H1 (cell line): ENCODE measurements at regions not wholly inside any gene's neighbourhood (a gene's known extent, or its start where the extent isn't known, plus 50 kb on each side); places are given as distances from the start of the nearest gene placed in this dataset.

ENCODE experiments used
- CTCF ChIA-PET: fragments of 300-600 bp; sonication (Branson Sonifier 250); formaldehyde crosslinking; loops from one replicate; lab custom pipeline; 2021; ENCODE audit not compliant: partially characterized antibody; lab: Charles Lee
- POLR2A ChIA-PET: fragments of 300-600 bp; sonication (Branson Sonifier 250); formaldehyde crosslinking; loops from one replicate; lab custom pipeline; 2021; ENCODE audit warnings: inconsistent platforms; ENCODE audit not compliant: partially characterized antibody; lab: Charles Lee
- DNase-seq, 2 experiments: peaks; one replicate each; pipeline versions ENCODE4 v3.0.0 to v3.0.0-alpha.2; 2010 to 2022; ENCODE audit warnings: low spot score in 2 of 2, low read depth in 1 of 2, mixed read lengths in 1 of 2
- FAIRE-seq: peaks from 2 replicates; lab custom pipeline; 2011; peaks lifted over from hg19 to GRCh38; lab: Jason Lieb, UNC
- H2AFZ ChIP-seq: 2 replicates; pipeline ENCODE4 v1.8.1; 2012; ENCODE audit warnings: low read length, inconsistent platforms
- H2AK5ac ChIP-seq: 2 replicates; pipeline ENCODE4 v1.6.1; 2013; ENCODE audit warnings: low read depth, low read length
- H2BK120ac ChIP-seq: replicated peaks from 2 replicates; pipeline ENCODE3; 2013; ENCODE audit warnings: low read depth, low read length, inconsistent platforms
- H2BK12ac ChIP-seq: 2 replicates; pipeline ENCODE4 v1.6.1; 2013; ENCODE audit warnings: low read depth, low read length
- H2BK15ac ChIP-seq: 2 replicates; pipeline ENCODE4 v1.6.1; 2013; ENCODE audit warnings: low read length
- H2BK20ac ChIP-seq: 2 replicates; pipeline ENCODE4 v1.6.1; 2013; ENCODE audit warnings: low read length
- H2BK5ac ChIP-seq: 2 replicates; pipeline ENCODE4 v1.6.1; 2013; ENCODE audit warnings: low read depth, low read length
- H3K14ac ChIP-seq: 2 replicates; pipeline ENCODE4 v1.6.1; 2013; ENCODE audit warnings: inconsistent platforms; ENCODE audit not compliant: insufficient read length
- H3K18ac ChIP-seq: 2 replicates; pipeline ENCODE4 v1.6.1; 2013; ENCODE audit warnings: low read length; ENCODE audit errors: extremely low read depth
- H3K23ac ChIP-seq: 2 replicates; pipeline ENCODE4 v1.6.1; 2013; ENCODE audit warnings: inconsistent platforms; ENCODE audit not compliant: insufficient read length
- H3K23me2 ChIP-seq: 2 replicates; pipeline ENCODE4 v1.6.1; 2013; ENCODE audit warnings: low read depth, low read length
- H3K27ac ChIP-seq: 2 replicates; pipeline ENCODE4 v1.6.1; 2011; ENCODE audit warnings: low read depth, low read length, inconsistent platforms
- H3K27me3 ChIP-seq, 4 experiments: replicated peaks in 1 of 4; 1 replicate in 1 of 4; 2 replicates in 3 of 4; pipeline versions ENCODE4 v1.6.1 to v1.8.1; 2011 to 2013; ENCODE audit warnings: low read length in 3 of 4, mild to moderate bottlenecking in 3 of 4, inconsistent platforms in 2 of 4, mixed read lengths in 2 of 4, moderate library complexity in 1 of 4; ENCODE audit not compliant: control insufficient read depth in 3 of 4, insufficient read depth in 3 of 4; ENCODE audit errors: extremely low read depth in 1 of 4
- H3K36me3 ChIP-seq, 4 experiments: 2 replicates each; pipeline versions ENCODE4 v1.6.1 to v1.8.1; 2011 to 2013; ENCODE audit warnings: mild to moderate bottlenecking in 4 of 4, low read length in 3 of 4, moderate library complexity in 2 of 4, control low read depth in 1 of 4, inconsistent platforms in 1 of 4; ENCODE audit not compliant: insufficient read depth in 4 of 4, control insufficient read depth in 2 of 4
- H3K4ac ChIP-seq: replicated peaks from 2 replicates; pipeline ENCODE3; 2013; ENCODE audit warnings: low read length, low read depth, mixed read lengths, inconsistent platforms; ENCODE audit not compliant: insufficient read length
- H3K4me1 ChIP-seq, 4 experiments: replicated peaks in 1 of 4; 1 replicate in 1 of 4; 2 replicates in 3 of 4; pipeline versions ENCODE4 v1.6.1 to v1.8.1; 2011 to 2013; ENCODE audit warnings: low read length in 3 of 4, inconsistent platforms in 2 of 4, mixed read lengths in 1 of 4; ENCODE audit not compliant: insufficient read depth in 4 of 4, control insufficient read depth in 3 of 4
- H3K4me2 ChIP-seq, 2 experiments: 2 replicates each; pipeline versions ENCODE4 v1.6.1 to v1.8.1; 2011 to 2013; ENCODE audit warnings: low read depth in 2 of 2, low read length in 2 of 2, control low read depth in 1 of 2, inconsistent platforms in 1 of 2, mild to moderate bottlenecking in 1 of 2; ENCODE audit not compliant: insufficient read depth in 1 of 2
- H3K4me3 ChIP-seq, 4 experiments: fragments of 200-600, 300-600 bp in 1 of 4; sonication (generic), shearing (Covaris generic), sonication (Bioruptor Twin) in 1 of 4; 2 replicates each; pipeline versions ENCODE4 v1.5.1 to v1.8.1; 2011 to 2016; ENCODE audit warnings: low read length in 4 of 4, low read depth in 3 of 4, control low read depth in 2 of 4, inconsistent platforms in 2 of 4, mild to moderate bottlenecking in 2 of 4, mixed read lengths in 1 of 4, moderate library complexity in 1 of 4; ENCODE audit not compliant: insufficient read depth in 2 of 4; ENCODE audit errors: extremely low read depth in 1 of 4
- H3K56ac ChIP-seq: replicated peaks from 2 replicates; pipeline ENCODE3; 2013; ENCODE audit warnings: low read depth, mild to moderate bottlenecking, mixed read lengths, low read length, inconsistent platforms; ENCODE audit not compliant: insufficient read length
- H3K79me1 ChIP-seq: 2 replicates; pipeline ENCODE4 v1.6.1; 2013; ENCODE audit warnings: low read depth, low read length, control low read depth
- H3K79me2 ChIP-seq, 2 experiments: 2 replicates each; pipeline versions ENCODE4 v1.6.1 to v1.8.1; 2012 to 2013; ENCODE audit warnings: low read length in 2 of 2, mild to moderate bottlenecking in 2 of 2, inconsistent platforms in 1 of 2; ENCODE audit not compliant: insufficient read depth in 2 of 2, control insufficient read depth in 1 of 2
- H3K9ac ChIP-seq, 4 experiments: replicated peaks in 1 of 4; 1 replicate in 1 of 4; 2 replicates in 3 of 4; pipeline versions ENCODE4 v1.6.1 to v1.8.1; 2011 to 2013; ENCODE audit warnings: low read depth in 3 of 4, low read length in 3 of 4, control low read depth in 2 of 4, mild to moderate bottlenecking in 2 of 4, moderate library complexity in 2 of 4, inconsistent platforms in 1 of 4; ENCODE audit errors: extremely low read depth in 1 of 4
- H3K9me3 ChIP-seq, 2 experiments: 2 replicates each; pipeline versions ENCODE4 v1.6.1 to v1.8.1; 2012 to 2013; ENCODE audit warnings: mild to moderate bottlenecking in 2 of 2, moderate library complexity in 2 of 2, control low read depth in 1 of 2, inconsistent platforms in 1 of 2, low read depth in 1 of 2, low read length in 1 of 2, mixed read lengths in 1 of 2; ENCODE audit not compliant: insufficient read depth in 2 of 2
- H4K20me1 ChIP-seq, 2 experiments: replicated peaks in 1 of 2; 2 replicates each; pipeline versions ENCODE3 to v1.8.1; 2011 to 2013; ENCODE audit warnings: inconsistent platforms in 2 of 2, low read length in 2 of 2, mild to moderate bottlenecking in 1 of 2; ENCODE audit not compliant: insufficient read depth in 2 of 2, control insufficient read depth in 1 of 2
- H4K5ac ChIP-seq: 2 replicates; pipeline ENCODE4 v1.6.1; 2013; ENCODE audit warnings: low read length, low read depth, mixed read lengths, inconsistent platforms; ENCODE audit not compliant: insufficient read length
- H4K8ac ChIP-seq: 2 replicates; pipeline ENCODE4 v1.8.0; 2013; ENCODE audit warnings: mild to moderate bottlenecking, moderate library complexity, low read length, inconsistent platforms; ENCODE audit not compliant: insufficient read depth; ENCODE audit errors: extremely low read depth
- H4K91ac ChIP-seq: replicated peaks from 2 replicates; pipeline ENCODE3; 2013; ENCODE audit warnings: low read length, mixed read lengths, inconsistent platforms; ENCODE audit not compliant: insufficient read length
- BRCA1 ChIP-seq: IDR thresholded peaks from 2 replicates; pipeline ENCODE4 v1.6.1; 2012; ENCODE audit warnings: low read depth, low read length, improper control_type of control experiment
- CEBPB ChIP-seq: IDR thresholded peaks from 2 replicates; pipeline ENCODE4 v1.6.1; 2012; ENCODE audit warnings: low read depth, low read length
- HDAC2 ChIP-seq, 2 experiments: fragments of 300-600 bp in 1 of 2; sonication (generic) in 1 of 2; IDR thresholded peaks; 2 replicates each; pipeline ENCODE4 v1.6.1; 2011 to 2012; ENCODE audit warnings: low read depth in 2 of 2, low read length in 2 of 2, mild to moderate bottlenecking in 2 of 2, moderate library complexity in 2 of 2, borderline replicate concordance in 1 of 2, inconsistent platforms in 1 of 2
- KDM4A ChIP-seq: IDR thresholded peaks from one replicate; pipeline ENCODE4 v1.7.1; 2012; ENCODE audit warnings: low read depth, mild to moderate bottlenecking, moderate library complexity, low read length, inconsistent platforms; ENCODE audit not compliant: severe bottlenecking
- RNF2 ChIP-seq: fragments of 200-900, 300-1000 bp; sonication (generic); IDR thresholded peaks from 2 replicates; pipeline ENCODE4 v1.7.1; 2016; ENCODE audit warnings: borderline replicate concordance, low read depth, mild to moderate bottlenecking, antibody characterized with exemption, low read length; ENCODE audit not compliant: poor library complexity, severe bottlenecking; ENCODE audit errors: missing control alignments
- RXRA ChIP-seq: IDR thresholded peaks from 2 replicates; pipeline ENCODE4 v1.6.1; 2011; ENCODE audit warnings: low read depth, mild to moderate bottlenecking, low read length, moderate library complexity; ENCODE audit not compliant: insufficient read depth
- SP1 ChIP-seq: IDR thresholded peaks from 2 replicates; pipeline ENCODE4 v1.6.1; 2011; ENCODE audit warnings: low read depth, low read length
- WGBS, 2 experiments: shearing (Covaris generic) in 1 of 2; methylation state at CpG; one replicate each; pipeline versions ENCODE4 v1.1.6 to v1.1.7; 2013 to 2015; ENCODE audit warnings: low lambda C conversion rate in 2 of 2, mixed read lengths in 2 of 2, inconsistent platforms in 1 of 2, low coverage in 1 of 2, missing lambda C conversion rate in 1 of 2; ENCODE audit not compliant: insufficient replicate concordance in 2 of 2, insufficient coverage in 1 of 2, insufficient read length in 1 of 2; ENCODE audit errors: extremely low coverage in 1 of 2, missing lambda C conversion rate in 1 of 2; 5-methylcytosine and 5-hydroxymethylcytosine counted together

DNA sequence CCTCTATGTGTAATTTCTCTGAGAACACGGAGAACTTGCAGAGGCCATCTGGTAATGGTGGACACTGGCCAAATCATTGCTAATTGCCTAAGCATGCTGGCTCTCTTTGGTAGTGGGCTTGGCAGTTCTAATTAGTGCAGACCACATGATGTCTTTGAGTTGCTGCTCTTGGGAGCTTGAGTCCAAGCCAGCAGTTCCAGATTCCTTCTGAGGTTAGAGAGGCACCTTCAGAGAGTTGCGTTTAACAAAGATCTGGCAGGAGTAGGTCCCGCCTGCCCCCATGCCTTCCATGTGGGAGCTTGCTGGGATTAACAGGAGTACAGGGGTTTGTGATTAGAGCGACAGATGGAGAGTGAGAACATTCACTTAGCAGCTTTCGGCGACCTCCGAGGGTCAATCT, 449.0 kb upstream of the LMCD1 start:
- H4K5ac ChIP-seq: no peak overlapping the region
- no peak for TF ChIP-seq RXRA
- TF ChIP-seq KDM4A: no peak
- TF ChIP-seq SP1: no peak
- TF ChIP-seq RNF2: no peak
- no peak for TF ChIP-seq CEBPB
- no peak for TF ChIP-seq BRCA1
- TF ChIP-seq HDAC2 (IDR thresholded peaks at IDR 0.05; ENCODE audit: borderline replicate concordance in 1 of 2, low read depth in 2 of 2, low read length in 2 of 2): no peak
- no peaks in the 10 kb centered on the region for H4K20me1 ChIP-seq
- H2BK12ac ChIP-seq: no peak overlapping the region
- H4K8ac ChIP-seq: no peak overlapping the region
- H3K4me2 ChIP-seq: no peak overlapping the region; a peak in 1 of 4 replicates
- no peak overlapping the region for H2BK20ac ChIP-seq
- no peaks in the 10 kb centered on the region for H3K9me3 ChIP-seq
- no peaks in the 10 kb centered on the region for H3K36me3 ChIP-seq
- H2AK5ac ChIP-seq: no peak overlapping the region
- no peak overlapping the region for H2BK120ac ChIP-seq
- no peak overlapping the region for H2BK5ac ChIP-seq
- H3K4ac ChIP-seq: no peak overlapping the region
- no peak overlapping the region for H3K9ac ChIP-seq
- H4K91ac ChIP-seq: no peak overlapping the region
- POLR2A ChIA-PET: no interaction called here
- no peak for FAIRE-seq
- CTCF ChIA-PET: interaction anchor here (1.1 to 1.5 kb wide), 2 partner anchors 14 to 58 kb away, joined by 3 read pairs; no protein-coding TSS in a partner anchor
- H3K18ac ChIP-seq: no peak overlapping the region
- H3K23me2 ChIP-seq: no peaks in the 10 kb centered on the region
- peak overlapping the region; percentile 76; the same call in 1 of the 2 replicates for H2AFZ ChIP-seq
- no peaks in the 10 kb centered on the region for H3K79me1 ChIP-seq
- WGBS, 2 experiments: 92% methylated on average over 7 of the region's 7 CpGs; no CpG with 5 or more reads in 1 of the 2 experiments
- H3K27me3 ChIP-seq: no peaks in the 10 kb centered on the region
- no peaks in the 10 kb centered on the region for H3K79me2 ChIP-seq
- H2BK15ac ChIP-seq: no peak overlapping the region
- H3K27ac ChIP-seq: no peak overlapping the region
- no peak overlapping the region for H3K14ac ChIP-seq
- H3K23ac ChIP-seq: no peak overlapping the region
- no peak for DNase-seq
- H3K4me1 ChIP-seq: peaks cover 0 to 5% (median 3%) of the 10 kb centered on the region in 4 experiments; a peak in 4 of 7 replicates
- no peak overlapping the region for H3K56ac ChIP-seq
- H3K4me3 ChIP-seq: no peak overlapping the region
